ENCODE measurements at regions not wholly inside any gene's neighbourhood (a gene's known extent, or its start where the extent isn't known, plus 50 kb on each side); places are given as distances from the start of the nearest gene placed in this dataset.

- no peak overlapping the region for H3K27ac ChIP-seq (ENCODE audit: low read depth in 1 of 3, low read length in 2 of 3)
- FAIRE-seq (no peak), DNase-seq (no peak)
- no peak overlapping the region for H3K4me3 ChIP-seq (ENCODE audit: low read depth in 1 of 3, low read length in 3 of 3)
- H3K4me1 ChIP-seq (ENCODE audit: control insufficient read depth in 3 of 3, insufficient read depth in 2 of 3, low read depth in 1 of 3, low read length in 2 of 3), result peaks cover 2 to 3% (median 3%) of the 10 kb centered on the region in 3 donors
- H3K9me3 ChIP-seq (ENCODE audit: control insufficient read depth in 2 of 2, insufficient read depth in 1 of 2, low read depth in 1 of 2, low read length in 1 of 2), result no peaks in the 10 kb centered on the region
- H3K27me3 ChIP-seq (ENCODE audit: control insufficient read depth in 3 of 3, insufficient read depth in 3 of 3, low read length in 3 of 3), result no peaks in the 10 kb centered on the region
- no peaks in the 10 kb centered on the region for H3K36me3 ChIP-seq (ENCODE audit: control insufficient read depth in 3 of 3, insufficient read depth in 2 of 3, low read depth in 1 of 3, low read length in 3 of 3)
- WGBS, 3 donors, result 73 to 92% (median 83%) methylated on average over 3 of the region's 3 CpGs
Measured at GRCh38 chr5:108639366-108639765, 108.3 kb upstream of the FER start.

GRCh38 chr5:108638021-108638420 is 109.7 kb upstream of the FER start:
- 91 to 93% (median 92%) methylated on average over 2 of the region's 2 CpGs for WGBS, 3 donors
- Histone ChIP-seq H3K4me1 (ENCODE audit: control insufficient read depth in 3 of 3, insufficient read depth in 2 of 3, low read depth in 1 of 3, low read length in 2 of 3) (peaks cover 2 to 3% (median 3%) of the 10 kb centered on the region in 3 donors), H3K27ac (ENCODE audit: low read depth in 1 of 3, low read length in 2 of 3) (no peak overlapping the region), H3K36me3 (ENCODE audit: control insufficient read depth in 3 of 3, insufficient read depth in 2 of 3, low read depth in 1 of 3, low read length in 3 of 3) (no peaks in the 10 kb centered on the region), H3K9me3 (ENCODE audit: control insufficient read depth in 2 of 2, insufficient read depth in 1 of 2, low read depth in 1 of 2, low read length in 1 of 2) (no peaks in the 10 kb centered on the region), H3K4me3 (ENCODE audit: low read depth in 1 of 3, low read length in 3 of 3) (no peak overlapping the region), H3K27me3 (ENCODE audit: control insufficient read depth in 3 of 3, insufficient read depth in 3 of 3, low read length in 3 of 3) (no peaks in the 10 kb centered on the region)
- no peak for DNase-seq
- FAIRE-seq, result no peak

- Histone ChIP-seq H3K9me3 (ENCODE audit: control insufficient read depth in 2 of 2, insufficient read depth in 1 of 2, low read depth in 1 of 2, low read length in 1 of 2) (no peaks in the 10 kb centered on the region), H3K4me3 (ENCODE audit: low read depth in 1 of 3, low read length in 3 of 3) (no peak overlapping the region), H3K27ac (ENCODE audit: low read depth in 1 of 3, low read length in 2 of 3) (no peak overlapping the region), H3K36me3 (ENCODE audit: control insufficient read depth in 3 of 3, insufficient read depth in 2 of 3, low read depth in 1 of 3, low read length in 3 of 3) (no peaks in the 10 kb centered on the region), H3K27me3 (ENCODE audit: control insufficient read depth in 3 of 3, insufficient read depth in 3 of 3, low read length in 3 of 3) (no peaks in the 10 kb centered on the region), H3K4me1 (ENCODE audit: control insufficient read depth in 3 of 3, insufficient read depth in 2 of 3, low read depth in 1 of 3, low read length in 2 of 3) (peaks cover under 1 to 2% (median 2%) of the 10 kb centered on the region in 3 donors)
- FAIRE-seq (no peak), DNase-seq (no peak)
- 78 to 87% (median 86%) methylated on average over 1 of the region's 1 CpG for WGBS, 3 donors
Measured at GRCh38 chr5:108637134-108637533, 110.6 kb upstream of the FER start.

- Histone ChIP-seq H3K9me3 (ENCODE audit: control insufficient read depth in 2 of 2, insufficient read depth in 1 of 2, low read depth in 1 of 2, low read length in 1 of 2) (no peaks in the 10 kb centered on the region), H3K4me1 (ENCODE audit: control insufficient read depth in 3 of 3, insufficient read depth in 2 of 3, low read depth in 1 of 3, low read length in 2 of 3) (no peaks in the 10 kb centered on the region), H3K4me3 (ENCODE audit: low read depth in 1 of 3, low read length in 3 of 3) (no peak overlapping the region), H3K36me3 (ENCODE audit: control insufficient read depth in 3 of 3, insufficient read depth in 2 of 3, low read depth in 1 of 3, low read length in 3 of 3) (no peaks in the 10 kb centered on the region), H3K27ac (ENCODE audit: low read depth in 1 of 3, low read length in 2 of 3) (no peak overlapping the region), H3K27me3 (ENCODE audit: control insufficient read depth in 3 of 3, insufficient read depth in 3 of 3, low read length in 3 of 3) (no peaks in the 10 kb centered on the region)
- DNase-seq (no peak), FAIRE-seq (no peak)
- 90 to 92% (median 91%) methylated on average over 3 of the region's 3 CpGs for WGBS, 3 donors
Measured at GRCh38 chr5:108636135-108636853, 111.4 kb upstream of the FER start.

GRCh38 chr5:108634617-108635288 is 112.9 kb upstream of the FER start:
- Histone ChIP-seq H3K4me1 (ENCODE audit: control insufficient read depth in 3 of 3, insufficient read depth in 2 of 3, low read depth in 1 of 3, low read length in 2 of 3) (no peaks in the 10 kb centered on the region), H3K27ac (ENCODE audit: low read depth in 1 of 3, low read length in 2 of 3) (no peak overlapping the region), H3K36me3 (ENCODE audit: control insufficient read depth in 3 of 3, insufficient read depth in 2 of 3, low read depth in 1 of 3, low read length in 3 of 3) (no peaks in the 10 kb centered on the region), H3K9me3 (ENCODE audit: control insufficient read depth in 2 of 2, insufficient read depth in 1 of 2, low read depth in 1 of 2, low read length in 1 of 2) (no peaks in the 10 kb centered on the region), H3K4me3 (ENCODE audit: low read depth in 1 of 3, low read length in 3 of 3) (no peak overlapping the region), H3K27me3 (ENCODE audit: control insufficient read depth in 3 of 3, insufficient read depth in 3 of 3, low read length in 3 of 3) (no peaks in the 10 kb centered on the region)
- FAIRE-seq, result no peak
- no peak for DNase-seq
- WGBS, 3 donors, result 62 to 82% (median 79%) methylated on average over 1 of the region's 1 CpG

GRCh38 chr5:108634010-108634616 is 113.6 kb upstream of the FER start:
- Histone ChIP-seq H3K27ac (ENCODE audit: low read depth in 1 of 3, low read length in 2 of 3) (no peak overlapping the region), H3K27me3 (ENCODE audit: control insufficient read depth in 3 of 3, insufficient read depth in 3 of 3, low read length in 3 of 3) (no peaks in the 10 kb centered on the region), H3K4me3 (ENCODE audit: low read depth in 1 of 3, low read length in 3 of 3) (no peak overlapping the region), H3K9me3 (ENCODE audit: control insufficient read depth in 2 of 2, insufficient read depth in 1 of 2, low read depth in 1 of 2, low read length in 1 of 2) (no peaks in the 10 kb centered on the region), H3K36me3 (ENCODE audit: control insufficient read depth in 3 of 3, insufficient read depth in 2 of 3, low read depth in 1 of 3, low read length in 3 of 3) (no peaks in the 10 kb centered on the region), H3K4me1 (ENCODE audit: control insufficient read depth in 3 of 3, insufficient read depth in 2 of 3, low read depth in 1 of 3, low read length in 2 of 3) (no peaks in the 10 kb centered on the region)
- no peak for FAIRE-seq
- DNase-seq, result no peak

- FAIRE-seq, result no peak
- H3K4me1 ChIP-seq (ENCODE audit: control insufficient read depth in 3 of 3, insufficient read depth in 2 of 3, low read depth in 1 of 3, low read length in 2 of 3), result no peaks in the 10 kb centered on the region
- WGBS, 3 donors, result 92 to 96% (median 96%) methylated on average over 2 of the region's 2 CpGs
- DNase-seq, result no peak
- no peak overlapping the region for H3K4me3 ChIP-seq (ENCODE audit: low read depth in 1 of 3, low read length in 3 of 3)
- no peaks in the 10 kb centered on the region for H3K36me3 ChIP-seq (ENCODE audit: control insufficient read depth in 3 of 3, insufficient read depth in 2 of 3, low read depth in 1 of 3, low read length in 3 of 3)
- H3K9me3 ChIP-seq (ENCODE audit: control insufficient read depth in 2 of 2, insufficient read depth in 1 of 2, low read depth in 1 of 2, low read length in 1 of 2), result no peaks in the 10 kb centered on the region
- no peaks in the 10 kb centered on the region for H3K27me3 ChIP-seq (ENCODE audit: control insufficient read depth in 3 of 3, insufficient read depth in 3 of 3, low read length in 3 of 3)
- H3K27ac ChIP-seq (ENCODE audit: low read depth in 1 of 3, low read length in 2 of 3), result no peak overlapping the region
Measured at GRCh38 chr5:108629779-108630528, 117.7 kb upstream of the FER start.

GRCh38 chr5:108625654-108626053 is 122.0 kb upstream of the FER start:
- no peak for FAIRE-seq
- Histone ChIP-seq H3K4me1 (ENCODE audit: control insufficient read depth in 3 of 3, insufficient read depth in 2 of 3, low read depth in 1 of 3, low read length in 2 of 3) (no peaks in the 10 kb centered on the region), H3K27me3 (ENCODE audit: control insufficient read depth in 3 of 3, insufficient read depth in 3 of 3, low read length in 3 of 3) (peaks cover 0 to 2% (median 0%) of the 10 kb centered on the region in 3 donors), H3K4me3 (ENCODE audit: low read depth in 1 of 3, low read length in 3 of 3) (no peak overlapping the region), H3K9me3 (ENCODE audit: control insufficient read depth in 2 of 2, insufficient read depth in 1 of 2, low read depth in 1 of 2, low read length in 1 of 2) (no peaks in the 10 kb centered on the region), H3K36me3 (ENCODE audit: control insufficient read depth in 3 of 3, insufficient read depth in 2 of 3, low read depth in 1 of 3, low read length in 3 of 3) (no peaks in the 10 kb centered on the region), H3K27ac (ENCODE audit: low read depth in 1 of 3, low read length in 2 of 3) (no peak overlapping the region)
- no peak for DNase-seq
- 89 to 95% (median 92%) methylated on average over 2 of the region's 2 CpGs for WGBS, 3 donors

All from small intestine (tissue), 7 donors.